ENCODE measurements at regions not wholly inside any gene's neighbourhood (a gene's known extent, or its start where the extent isn't known, plus 50 kb on each side); places are given as distances from the start of the nearest gene placed in this dataset.

- TF ChIP-seq ZNF462 (CRISPR knock-in tag; IDR thresholded peaks at IDR 0.05) (no peak), CTCF (conservative IDR thresholded peaks at IDR 0.05; ENCODE audit: low read depth in 2 of 2) (no peak), ZNF114 (CRISPR knock-in tag; IDR thresholded peaks at IDR 0.05) (no peak), ZNF331 (CRISPR knock-in tag; IDR thresholded peaks at IDR 0.05; ENCODE audit: low read depth) (no peak), STAT1 (IDR thresholded peaks at IDR 0.05; ENCODE audit: unreplicated experiment) (no peak), ETS1 (IDR thresholded peaks at IDR 0.05) (no peak), POLR2AphosphoS5 (IDR thresholded peaks at IDR 0.05; ENCODE audit: low read depth) (no peak), CREB1 (CRISPR knock-in tag; IDR thresholded peaks at IDR 0.05; ENCODE audit: low read depth) (no peak)
Measured at GRCh38 chr7:55272328-55272727, 92.8 kb upstream of the LANCL2 start (continued).
